Chondrocyte (in vitro differentiated cells): ENCODE measurements at regions not wholly inside any gene's neighbourhood (a gene's known extent, or its start where the extent isn't known, plus 50 kb on each side); places are given as distances from the start of the nearest gene placed in this dataset.
A peak's percentile ranks its signal among the peaks of the same experiment; 100 is the strongest.
"Not testable (repeated sequence)": the region's sequence is repeated elsewhere in the genome, so short reads cannot be mapped to it uniquely, and the experiment has no call there.

Experiments used
- DNase-seq: peaks from one replicate; pipeline ENCODE4 v3.0.0; 2021; ENCODE audit warnings: mixed read lengths, low spot score
- H3K27ac Mint-ChIP-seq: one replicate; pipeline ENCODE4 v1.8.0; 2021; ENCODE audit warnings: mild to moderate bottlenecking, moderate library complexity, mixed read lengths; ENCODE audit not compliant: unreplicated experiment
- H3K27me3 Mint-ChIP-seq: 2 replicates; pipeline ENCODE4 v1.8.0; 2021; ENCODE audit warnings: low read depth, mixed read lengths
- H3K36me3 Mint-ChIP-seq: 2 replicates; pipeline ENCODE4 v1.8.0; 2021; ENCODE audit warnings: low read depth, mixed read lengths
- H3K4me1 Mint-ChIP-seq: 2 replicates; pipeline ENCODE4 v1.8.0; 2021; ENCODE audit warnings: low read depth, mild to moderate bottlenecking, mixed read lengths
- H3K4me3 Mint-ChIP-seq: one replicate; pipeline ENCODE4 v1.8.0; 2021; ENCODE audit warnings: mild to moderate bottlenecking, moderate library complexity, mixed read lengths; ENCODE audit not compliant: unreplicated experiment
- H3K9me3 Mint-ChIP-seq: 2 replicates; pipeline ENCODE4 v1.8.0; 2021; ENCODE audit warnings: low read depth, mixed read lengths
- TF ChIP-seq, protein P1 (sequence below): fragments of 200-600 bp; sonication (generic); IDR thresholded peaks from 2 replicates; pipeline ENCODE4 v1.5.0; 2021; ENCODE audit warnings: antibody characterized with exemption, mild to moderate bottlenecking, moderate library complexity

DNA sequence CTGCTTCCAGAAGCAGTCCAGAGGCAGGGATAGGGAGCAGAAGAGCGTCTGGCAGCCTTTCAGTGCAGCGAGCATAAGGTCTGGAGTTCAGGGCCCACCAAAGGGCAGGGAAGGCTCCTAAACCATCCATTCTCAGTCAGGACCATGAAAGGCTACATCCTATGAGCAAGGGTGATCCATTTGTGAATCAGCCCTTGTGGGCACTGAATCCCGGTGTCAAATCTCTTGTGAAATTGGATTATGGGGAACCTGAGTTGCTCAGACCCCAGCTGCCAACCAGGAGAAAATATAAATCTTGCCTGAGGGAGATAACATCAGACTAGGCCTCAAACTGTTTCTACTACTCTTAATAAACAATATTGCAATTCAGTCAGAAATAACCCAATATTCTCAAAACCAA, 204.4 kb downstream of the SYK start:
- peaks cover 4% of the 10 kb centered on the region for H3K4me1 Mint-ChIP-seq
- TF ChIP-seq, protein P1, sequence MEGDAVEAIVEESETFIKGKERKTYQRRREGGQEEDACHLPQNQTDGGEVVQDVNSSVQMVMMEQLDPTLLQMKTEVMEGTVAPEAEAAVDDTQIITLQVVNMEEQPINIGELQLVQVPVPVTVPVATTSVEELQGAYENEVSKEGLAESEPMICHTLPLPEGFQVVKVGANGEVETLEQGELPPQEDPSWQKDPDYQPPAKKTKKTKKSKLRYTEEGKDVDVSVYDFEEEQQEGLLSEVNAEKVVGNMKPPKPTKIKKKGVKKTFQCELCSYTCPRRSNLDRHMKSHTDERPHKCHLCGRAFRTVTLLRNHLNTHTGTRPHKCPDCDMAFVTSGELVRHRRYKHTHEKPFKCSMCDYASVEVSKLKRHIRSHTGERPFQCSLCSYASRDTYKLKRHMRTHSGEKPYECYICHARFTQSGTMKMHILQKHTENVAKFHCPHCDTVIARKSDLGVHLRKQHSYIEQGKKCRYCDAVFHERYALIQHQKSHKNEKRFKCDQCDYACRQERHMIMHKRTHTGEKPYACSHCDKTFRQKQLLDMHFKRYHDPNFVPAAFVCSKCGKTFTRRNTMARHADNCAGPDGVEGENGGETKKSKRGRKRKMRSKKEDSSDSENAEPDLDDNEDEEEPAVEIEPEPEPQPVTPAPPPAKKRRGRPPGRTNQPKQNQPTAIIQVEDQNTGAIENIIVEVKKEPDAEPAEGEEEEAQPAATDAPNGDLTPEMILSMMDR: no peak
- DNase-seq: no peak
- H3K27ac Mint-ChIP-seq: no peak overlapping the region
- no peaks in the 10 kb centered on the region for H3K27me3 Mint-ChIP-seq
- H3K9me3 Mint-ChIP-seq: peaks cover 18% of the 10 kb centered on the region
- no peaks in the 10 kb centered on the region for H3K36me3 Mint-ChIP-seq
- H3K4me3 Mint-ChIP-seq: no peak overlapping the region

DNA sequence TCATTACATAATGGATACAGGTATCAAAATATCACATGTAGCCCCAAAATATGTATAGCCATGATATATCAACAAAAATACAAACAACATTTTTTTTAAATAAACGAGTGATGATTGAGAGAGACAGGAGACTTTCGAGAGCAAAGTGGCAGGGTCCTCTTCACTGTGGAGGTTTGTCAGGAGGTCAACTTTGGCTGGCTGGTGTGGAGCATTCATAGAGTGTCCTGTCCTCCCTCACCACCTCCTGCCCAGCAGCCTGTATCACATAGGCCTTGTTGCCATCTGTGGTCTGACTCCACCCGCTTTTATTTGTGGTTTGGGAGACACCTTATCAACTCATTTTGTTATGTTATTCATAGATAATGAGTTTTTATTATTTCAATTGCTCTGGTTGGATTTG, 206.9 kb downstream of the SYK start:
- Mint-ChIP-seq H3K4me3 (no peak overlapping the region), H3K36me3 (no peaks in the 10 kb centered on the region), H3K27ac (no peak overlapping the region), H3K9me3 (peaks cover 23% of the 10 kb centered on the region), H3K4me1 (peaks cover 5% of the 10 kb centered on the region), H3K27me3 (no peaks in the 10 kb centered on the region)
- TF ChIP-seq, protein P1: no peak
- DNase-seq: no peak

DNA sequence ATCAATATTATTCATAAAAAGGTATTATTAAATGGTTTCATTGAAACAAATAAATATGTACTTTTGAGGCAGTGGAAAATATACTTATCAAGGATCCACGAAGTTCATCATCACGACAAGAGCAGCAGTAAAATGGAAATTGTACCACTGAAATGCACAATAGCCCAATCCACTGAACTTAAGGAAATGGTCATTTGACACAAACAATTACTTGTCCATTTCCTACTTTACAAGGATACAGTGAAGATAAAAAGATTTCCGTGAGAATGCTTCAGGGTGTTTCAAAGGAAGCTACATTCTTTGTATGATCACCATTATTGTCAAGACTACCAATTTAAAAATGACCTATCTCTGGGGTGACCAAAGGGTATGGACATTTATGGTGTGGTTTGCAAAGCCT, 210.3 kb downstream of the SYK start:
- Mint-ChIP-seq H3K4me1 (peaks cover 15% of the 10 kb centered on the region), H3K36me3 (no peaks in the 10 kb centered on the region), H3K27ac (no peak overlapping the region), H3K9me3 (peaks cover 16% of the 10 kb centered on the region), H3K27me3 (no peaks in the 10 kb centered on the region), H3K4me3 (no peak overlapping the region)
- DNase-seq: no peak
- TF ChIP-seq, protein P1: no peak

DNA sequence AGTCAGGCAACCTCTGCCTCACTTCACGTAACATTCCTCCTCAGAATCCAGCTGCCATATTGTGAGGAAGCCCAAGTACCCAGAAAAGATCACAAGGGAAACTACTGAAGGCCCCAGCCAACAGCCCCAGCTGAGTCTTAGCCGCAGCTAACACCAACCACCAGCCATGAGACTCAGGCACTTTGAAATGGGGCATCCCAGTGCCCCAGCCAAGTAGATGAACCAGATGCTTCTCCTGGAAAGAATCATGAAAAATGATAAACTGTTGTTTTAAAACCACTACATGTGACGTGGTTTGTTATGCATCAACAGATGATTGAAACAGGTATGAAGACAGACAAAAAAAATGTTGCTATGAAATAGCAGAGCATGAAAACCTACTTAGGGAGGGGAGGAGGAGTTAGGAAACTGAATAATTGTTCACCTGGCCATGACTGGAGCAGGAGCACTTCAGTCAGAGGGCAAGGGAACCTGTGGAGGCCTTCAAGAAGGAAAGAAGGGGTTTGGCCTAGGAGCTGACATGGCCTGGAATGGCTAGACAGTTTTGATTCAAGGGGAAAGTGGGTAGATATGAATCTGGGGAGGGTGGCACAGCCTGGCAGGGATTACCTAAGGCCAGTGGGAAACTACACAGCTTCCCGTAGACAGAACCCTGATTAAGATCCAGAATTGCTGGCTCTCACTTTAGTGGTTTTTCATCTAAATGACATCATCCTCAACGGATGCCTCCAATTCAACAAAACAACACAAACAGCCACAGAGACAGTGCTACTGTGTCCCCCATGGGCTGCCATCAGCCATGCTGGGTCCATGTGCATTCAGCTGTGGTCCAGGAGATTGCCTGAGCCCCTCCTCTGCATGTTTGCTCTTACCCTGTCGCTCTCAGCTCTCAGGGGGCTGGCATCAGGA, 211.6 kb downstream of the SYK start:
- H3K9me3 Mint-ChIP-seq: peaks cover 12% of the 10 kb centered on the region
- no peak overlapping the region for H3K4me3 Mint-ChIP-seq
- H3K27me3 Mint-ChIP-seq: no peaks in the 10 kb centered on the region
- peaks cover under 1% of the 10 kb centered on the region for H3K36me3 Mint-ChIP-seq
- H3K27ac Mint-ChIP-seq: no peak overlapping the region
- peaks cover 25% of the 10 kb centered on the region for H3K4me1 Mint-ChIP-seq
- no peak for DNase-seq
- TF ChIP-seq, protein P1: no peak

DNA sequence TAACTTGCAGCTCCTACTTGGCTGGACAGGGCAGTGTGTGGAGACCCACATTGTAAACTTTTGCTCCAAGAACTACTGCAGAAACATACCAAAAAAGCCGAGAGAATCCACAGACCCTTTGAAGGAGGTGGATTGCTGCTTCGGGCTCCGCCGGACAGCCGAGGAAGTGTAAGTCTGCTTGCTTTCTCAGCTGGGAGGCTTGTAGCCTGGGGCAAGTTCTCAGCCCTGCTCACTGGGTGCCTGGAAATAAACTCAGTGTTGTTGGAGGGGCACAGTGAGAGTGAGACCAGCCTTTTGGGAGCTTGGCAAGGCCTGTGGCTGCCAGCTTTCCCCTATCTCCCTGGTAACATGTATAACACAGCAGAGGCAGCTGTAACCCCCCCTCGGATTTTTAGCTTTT, 215.6 kb downstream of the SYK start:
- H3K27me3 Mint-ChIP-seq: no peaks in the 10 kb centered on the region

DNA sequence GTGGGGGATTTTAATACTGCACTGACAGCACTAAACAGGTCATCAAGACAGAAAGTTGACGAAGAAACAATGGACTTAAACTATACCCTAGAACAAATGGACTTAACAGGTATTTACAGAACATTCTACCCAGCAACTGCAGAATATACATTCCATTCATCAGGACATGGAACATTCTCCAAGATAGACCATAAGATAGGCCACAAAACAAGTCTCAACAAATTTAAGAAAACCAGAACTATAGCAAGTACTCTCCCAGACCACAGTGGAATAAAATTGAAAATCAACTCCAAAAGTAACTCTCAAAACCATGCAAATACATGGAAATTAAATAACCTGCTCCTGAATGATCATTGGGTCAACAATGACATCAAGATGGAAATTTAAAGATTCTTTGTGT, 218.3 kb downstream of the SYK start:
- not testable (repeated sequence) for H3K4me3 Mint-ChIP-seq
- H3K9me3 Mint-ChIP-seq: peaks cover 24% of the 10 kb centered on the region
- H3K4me1 Mint-ChIP-seq: peaks cover 22% of the 10 kb centered on the region

More for the DNA sequence above, 215.6 kb downstream of the SYK start:
- TF ChIP-seq, protein P1: no peak
- no peak for DNase-seq
- peaks cover 29% of the 10 kb centered on the region for H3K9me3 Mint-ChIP-seq
- H3K27ac Mint-ChIP-seq: peak overlapping the region; percentile 38
- peaks cover 26% of the 10 kb centered on the region for H3K4me1 Mint-ChIP-seq
- no peak overlapping the region for H3K4me3 Mint-ChIP-seq
- peaks cover 4% of the 10 kb centered on the region for H3K36me3 Mint-ChIP-seq

DNA sequence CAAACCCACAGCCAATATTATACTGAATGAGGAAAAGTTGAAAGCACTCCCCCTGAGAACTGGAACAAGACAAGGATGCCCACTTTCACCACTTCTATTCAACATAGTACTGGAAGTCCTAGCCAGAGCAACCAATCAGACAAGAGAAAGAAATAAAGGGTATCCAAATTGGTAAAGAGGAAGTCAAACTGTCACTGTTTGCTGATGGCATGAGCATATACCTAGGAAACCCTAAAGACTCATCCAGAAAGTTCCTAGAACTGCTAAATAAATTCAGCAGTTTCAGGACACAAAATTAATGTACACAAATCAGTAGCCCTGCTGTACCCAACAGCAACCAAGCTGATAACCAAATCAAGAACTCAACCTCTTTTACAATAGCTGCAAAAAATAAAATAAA, 220.0 kb downstream of the SYK start:
- H3K27me3 Mint-ChIP-seq, DNase-seq, H3K4me3 Mint-ChIP-seq, H3K36me3 Mint-ChIP-seq, H3K27ac Mint-ChIP-seq: not testable (repeated sequence)
- Mint-ChIP-seq H3K4me1 (peaks cover 15% of the 10 kb centered on the region), H3K9me3 (peaks cover 24% of the 10 kb centered on the region)

More for the DNA sequence above, 218.3 kb downstream of the SYK start:
- not testable (repeated sequence) for H3K27ac Mint-ChIP-seq, DNase-seq, H3K36me3 Mint-ChIP-seq, H3K27me3 Mint-ChIP-seq
